ENCODE measurements at regions not wholly inside any gene's neighbourhood (a gene's known extent, or its start where the extent isn't known, plus 50 kb on each side); places are given as distances from the start of the nearest gene placed in this dataset.
"Not testable (repeated sequence)": the region's sequence is repeated elsewhere in the genome, so short reads cannot be mapped to it uniquely, and the experiment has no call there.

- FAIRE-seq, result no peak
These were observed 68.1 kb upstream of the SH3GL3 start for GRCh38 chr15:83378921-83379578.

DNA sequence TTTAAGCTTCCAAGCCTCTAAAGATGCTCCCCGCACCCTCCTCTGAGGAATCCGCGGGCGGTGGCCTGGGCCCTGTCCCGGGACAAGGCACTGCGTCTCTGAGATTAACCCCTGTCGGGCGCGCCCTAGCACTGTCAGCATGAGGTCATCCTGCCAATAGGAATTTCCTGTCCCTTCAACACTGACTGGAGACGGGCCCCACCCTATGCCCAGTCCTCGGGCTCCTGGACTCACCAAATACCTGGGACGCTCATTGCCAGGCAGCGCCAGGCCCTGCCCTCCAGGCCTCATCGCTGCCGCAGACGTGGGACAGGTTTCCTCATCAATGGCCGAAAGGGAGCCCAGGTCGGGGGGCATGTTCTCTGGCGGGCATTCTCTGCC lies 67.6 kb upstream of the SH3GL3 start:
- H3K4me3 ChIP-seq (ENCODE audit: low read depth, low read length), result no peak overlapping the region
- no peaks in the 10 kb centered on the region for H3K27me3 ChIP-seq (ENCODE audit: control insufficient read depth, insufficient read depth, low read length)
- no peaks in the 10 kb centered on the region for H3K36me3 ChIP-seq (ENCODE audit: control insufficient read depth, insufficient read depth, low read length)
- DNase-seq (ENCODE audit: low read depth) (peak; percentile 86), FAIRE-seq (no peak)
- no peak for TF ChIP-seq CTCF (IDR thresholded peaks at IDR 0.05; ENCODE audit: insufficient read depth, low read length, severe bottlenecking)

More at GRCh38 chr15:83378921-83379578, 68.1 kb upstream of the SH3GL3 start:
- no peak for TF ChIP-seq CTCF (IDR thresholded peaks at IDR 0.05; ENCODE audit: insufficient read depth, low read length, severe bottlenecking)
- peak overlapping the region; percentile 32 for H3K4me3 ChIP-seq (ENCODE audit: low read depth, low read length)
- no peaks in the 10 kb centered on the region for H3K27me3 ChIP-seq (ENCODE audit: control insufficient read depth, insufficient read depth, low read length)
- no peaks in the 10 kb centered on the region for H3K36me3 ChIP-seq (ENCODE audit: control insufficient read depth, insufficient read depth, low read length)
- DNase-seq (ENCODE audit: low read depth), result peak; percentile 81

DNA sequence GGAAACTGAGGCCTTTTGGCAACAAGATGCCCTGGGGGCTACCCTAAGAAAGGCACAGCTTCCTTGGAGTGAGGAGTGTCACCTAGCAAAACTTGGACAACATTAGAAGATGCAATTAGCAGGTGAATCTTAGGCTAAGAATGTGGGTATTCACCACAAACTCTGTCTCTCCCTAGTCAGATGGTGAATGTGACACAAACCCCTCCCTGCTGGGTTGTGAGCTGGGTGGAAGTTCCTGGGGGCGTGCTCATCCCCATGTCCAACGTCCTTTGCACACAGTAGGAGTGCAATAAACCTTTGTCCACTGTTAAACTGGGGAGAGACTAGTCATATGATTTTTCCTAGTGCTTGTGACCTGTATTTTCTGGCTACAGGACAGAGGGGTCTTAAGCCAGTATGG lies 67.1 kb upstream of the SH3GL3 start:
- no peak for TF ChIP-seq CTCF (IDR thresholded peaks at IDR 0.05; ENCODE audit: insufficient read depth, low read length, severe bottlenecking)
- H3K4me3 ChIP-seq (ENCODE audit: low read depth, low read length), result no peak overlapping the region
- FAIRE-seq (peak; percentile 91), DNase-seq (ENCODE audit: low read depth) (peak; percentile 78)
- no peaks in the 10 kb centered on the region for H3K27me3 ChIP-seq (ENCODE audit: control insufficient read depth, insufficient read depth, low read length)
- no peaks in the 10 kb centered on the region for H3K36me3 ChIP-seq (ENCODE audit: control insufficient read depth, insufficient read depth, low read length)

GRCh38 chr15:83380682-83381081 lies 66.5 kb upstream of the SH3GL3 start:
- peak; percentile 89 for DNase-seq (ENCODE audit: low read depth)
- FAIRE-seq, result peak; percentile 94
- H3K4me3 ChIP-seq (ENCODE audit: low read depth, low read length), result no peak overlapping the region

DNA sequence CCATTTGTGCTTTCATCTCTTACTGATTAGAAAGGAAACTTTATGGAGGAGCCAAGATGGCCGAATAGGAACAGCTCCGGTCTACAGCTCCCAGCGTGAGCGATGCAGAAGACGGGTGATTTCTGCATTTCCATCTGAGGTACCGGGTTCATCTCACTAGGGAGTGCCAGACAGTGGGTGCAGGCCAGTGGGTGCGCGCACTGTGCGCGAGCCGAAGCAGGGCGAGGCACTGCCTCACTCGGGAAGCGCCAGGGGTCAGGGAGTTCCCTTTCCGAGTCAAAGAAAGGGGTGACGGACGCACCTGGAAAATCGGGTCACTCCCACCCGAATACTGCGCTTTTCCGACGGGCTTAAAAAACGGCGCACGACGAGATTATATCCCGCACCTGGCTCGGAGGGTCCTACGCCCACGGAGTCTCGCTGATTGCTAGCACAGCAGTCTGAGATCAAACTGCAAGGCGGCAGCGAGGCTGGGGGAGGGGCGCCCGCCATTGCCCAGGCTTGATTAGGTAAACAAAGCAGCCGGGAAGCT lies 63.5 kb upstream of the SH3GL3 start:
- H3K27me3 ChIP-seq (ENCODE audit: control insufficient read depth, insufficient read depth, low read length); FAIRE-seq; DNase-seq (ENCODE audit: low read depth); H3K4me3 ChIP-seq (ENCODE audit: low read depth, low read length); H3K36me3 ChIP-seq (ENCODE audit: control insufficient read depth, insufficient read depth, low read length): not testable (repeated sequence)

More at GRCh38 chr15:83380682-83381081, 66.5 kb upstream of the SH3GL3 start:
- no peaks in the 10 kb centered on the region for H3K27me3 ChIP-seq (ENCODE audit: control insufficient read depth, insufficient read depth, low read length)
- peak; percentile 36 for TF ChIP-seq CTCF (IDR thresholded peaks at IDR 0.05; ENCODE audit: insufficient read depth, low read length, severe bottlenecking)
- no peaks in the 10 kb centered on the region for H3K36me3 ChIP-seq (ENCODE audit: control insufficient read depth, insufficient read depth, low read length)

DNA sequence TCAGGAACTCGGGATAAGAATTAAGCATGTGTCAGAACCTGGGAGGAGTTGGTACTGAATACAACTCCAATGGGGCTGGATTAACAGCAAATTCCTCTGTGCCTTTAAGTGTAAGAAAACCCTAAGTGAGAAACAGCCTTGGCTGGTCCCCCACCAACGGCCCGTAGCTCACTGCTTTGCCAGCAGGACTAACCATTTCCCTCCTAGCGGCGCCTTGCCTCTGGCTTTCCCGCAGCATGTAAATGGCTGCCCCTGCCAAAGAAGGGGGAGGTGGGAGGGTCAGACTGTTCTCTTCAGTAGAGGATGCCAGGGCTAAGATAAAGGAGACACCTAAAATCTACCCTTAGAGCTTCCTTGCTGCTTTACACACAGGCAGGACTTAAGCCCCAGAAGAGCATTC lies 51.0 kb upstream of the SH3GL3 start:
- no peaks in the 10 kb centered on the region for H3K27me3 ChIP-seq (ENCODE audit: control insufficient read depth, insufficient read depth, low read length)
- no peak overlapping the region for H3K4me3 ChIP-seq (ENCODE audit: low read depth, low read length)
- FAIRE-seq (no peak), DNase-seq (ENCODE audit: low read depth) (no peak)
- no peak for TF ChIP-seq CTCF (IDR thresholded peaks at IDR 0.05; ENCODE audit: insufficient read depth, low read length, severe bottlenecking)
- H3K36me3 ChIP-seq (ENCODE audit: control insufficient read depth, insufficient read depth, low read length), result no peaks in the 10 kb centered on the region
